ENCODE measurements at regions not wholly inside any gene's neighbourhood (a gene's known extent, or its start where the extent isn't known, plus 50 kb on each side); places are given as distances from the start of the nearest gene placed in this dataset.

DNA sequence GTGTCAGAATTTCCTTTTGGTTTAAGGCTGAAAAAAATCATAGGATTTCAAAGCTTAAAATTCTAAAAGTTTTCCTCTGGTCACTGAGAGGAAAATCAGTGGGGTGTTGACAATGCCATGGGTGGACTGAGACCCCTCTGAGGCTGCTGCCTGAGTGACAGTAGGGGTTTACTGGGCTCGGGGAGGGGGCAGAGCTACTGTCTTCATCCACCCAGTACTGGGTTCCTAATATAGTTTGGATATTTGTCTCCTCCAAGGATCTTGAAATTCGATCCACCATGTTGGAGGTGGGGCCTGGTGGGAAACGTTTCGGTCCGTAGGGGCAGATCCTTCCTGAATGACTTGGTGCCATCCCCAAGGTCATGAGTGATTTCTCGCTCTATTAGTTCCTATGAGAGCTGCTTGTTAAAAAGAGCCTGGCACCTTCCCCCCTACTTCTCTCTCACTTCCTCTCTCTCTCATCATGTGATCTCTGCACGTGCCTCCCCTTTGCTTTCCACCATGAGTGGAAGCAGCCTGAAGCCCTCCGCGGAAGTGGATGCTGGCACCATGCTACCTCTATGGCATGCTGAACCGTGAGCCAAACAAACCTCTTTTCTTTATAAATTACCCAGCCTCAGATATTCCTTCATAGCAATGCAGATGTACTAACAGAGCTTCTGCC, 72.3 kb downstream of the MAP10 start:
- no peaks in the 10 kb centered on the region for H3K27me3 Mint-ChIP-seq
- no peaks in the 10 kb centered on the region for H3K9me3 ChIP-seq (ENCODE audit: control insufficient read depth in 1 of 2, insufficient read depth in 1 of 2, low read length in 2 of 2)
- ChIA-PET CTCF (no interaction called here), POLR2A (no interaction called here)
- H3K4me1 Mint-ChIP-seq (ENCODE audit: low read depth): no peaks in the 10 kb centered on the region
- H3K4me3 Mint-ChIP-seq: no peak overlapping the region
- DNase-seq (no peak), ATAC-seq (ENCODE audit: poor library complexity) (no peak)
- TF ChIP-seq, protein P1, sequence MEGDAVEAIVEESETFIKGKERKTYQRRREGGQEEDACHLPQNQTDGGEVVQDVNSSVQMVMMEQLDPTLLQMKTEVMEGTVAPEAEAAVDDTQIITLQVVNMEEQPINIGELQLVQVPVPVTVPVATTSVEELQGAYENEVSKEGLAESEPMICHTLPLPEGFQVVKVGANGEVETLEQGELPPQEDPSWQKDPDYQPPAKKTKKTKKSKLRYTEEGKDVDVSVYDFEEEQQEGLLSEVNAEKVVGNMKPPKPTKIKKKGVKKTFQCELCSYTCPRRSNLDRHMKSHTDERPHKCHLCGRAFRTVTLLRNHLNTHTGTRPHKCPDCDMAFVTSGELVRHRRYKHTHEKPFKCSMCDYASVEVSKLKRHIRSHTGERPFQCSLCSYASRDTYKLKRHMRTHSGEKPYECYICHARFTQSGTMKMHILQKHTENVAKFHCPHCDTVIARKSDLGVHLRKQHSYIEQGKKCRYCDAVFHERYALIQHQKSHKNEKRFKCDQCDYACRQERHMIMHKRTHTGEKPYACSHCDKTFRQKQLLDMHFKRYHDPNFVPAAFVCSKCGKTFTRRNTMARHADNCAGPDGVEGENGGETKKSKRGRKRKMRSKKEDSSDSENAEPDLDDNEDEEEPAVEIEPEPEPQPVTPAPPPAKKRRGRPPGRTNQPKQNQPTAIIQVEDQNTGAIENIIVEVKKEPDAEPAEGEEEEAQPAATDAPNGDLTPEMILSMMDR (IDR thresholded peaks at IDR 0.05): no peak
- no peaks in the 10 kb centered on the region for H3K4me1 ChIP-seq (ENCODE audit: insufficient read depth, low read length)
- intact Hi-C loops (cut with DNase I, micrococcal nuclease): no loop called here
- no peak overlapping the region for H3K27ac Mint-ChIP-seq
- H3K36me3 ChIP-seq (ENCODE audit: insufficient read depth, low read length): no peaks in the 10 kb centered on the region
- H3K27ac ChIP-seq (ENCODE audit: low read depth in 1 of 2, low read length in 2 of 2): no peak overlapping the region
- H3K36me3 Mint-ChIP-seq (ENCODE audit: low read depth): no peaks in the 10 kb centered on the region
- H3K4me3 ChIP-seq (ENCODE audit: low read length): no peak overlapping the region
- H3K9me3 Mint-ChIP-seq: no peaks in the 10 kb centered on the region
- H3K27me3 ChIP-seq (ENCODE audit: control insufficient read depth in 1 of 2, insufficient read depth in 2 of 2, low read length in 2 of 2): no peaks in the 10 kb centered on the region

- ATAC-seq (ENCODE audit: poor library complexity) (no peak), DNase-seq (no peak)
- no peak overlapping the region for H3K4me3 ChIP-seq (ENCODE audit: low read length)
- H3K4me3 Mint-ChIP-seq: no peak overlapping the region
- H3K9me3 Mint-ChIP-seq: no peaks in the 10 kb centered on the region
- TF ChIP-seq, protein P1 (IDR thresholded peaks at IDR 0.05): no peak
- no peaks in the 10 kb centered on the region for H3K4me1 ChIP-seq (ENCODE audit: insufficient read depth, low read length)
- no peaks in the 10 kb centered on the region for H3K27me3 ChIP-seq (ENCODE audit: control insufficient read depth in 1 of 2, insufficient read depth in 2 of 2, low read length in 2 of 2)
- H3K27ac Mint-ChIP-seq: no peak overlapping the region
- intact Hi-C loops (cut with DNase I, micrococcal nuclease): no loop called here
- H3K4me1 Mint-ChIP-seq (ENCODE audit: low read depth): no peaks in the 10 kb centered on the region
- H3K9me3 ChIP-seq (ENCODE audit: control insufficient read depth in 1 of 2, insufficient read depth in 1 of 2, low read length in 2 of 2): no peaks in the 10 kb centered on the region
- POLR2A ChIA-PET: no interaction called here
- no peak overlapping the region for H3K27ac ChIP-seq (ENCODE audit: low read depth in 1 of 2, low read length in 2 of 2)
- H3K36me3 ChIP-seq (ENCODE audit: insufficient read depth, low read length): no peaks in the 10 kb centered on the region
- CTCF ChIA-PET: interaction anchor here (0.7 kb wide), 1 partner anchor 856 kb away, joined by 3 read pairs; no protein-coding TSS in a partner anchor
- no peaks in the 10 kb centered on the region for H3K27me3 Mint-ChIP-seq
- H3K36me3 Mint-ChIP-seq (ENCODE audit: low read depth): no peaks in the 10 kb centered on the region
Measured at GRCh38 chr1:232878086-232878485, 72.3 kb upstream of the NTPCR start.

DNA sequence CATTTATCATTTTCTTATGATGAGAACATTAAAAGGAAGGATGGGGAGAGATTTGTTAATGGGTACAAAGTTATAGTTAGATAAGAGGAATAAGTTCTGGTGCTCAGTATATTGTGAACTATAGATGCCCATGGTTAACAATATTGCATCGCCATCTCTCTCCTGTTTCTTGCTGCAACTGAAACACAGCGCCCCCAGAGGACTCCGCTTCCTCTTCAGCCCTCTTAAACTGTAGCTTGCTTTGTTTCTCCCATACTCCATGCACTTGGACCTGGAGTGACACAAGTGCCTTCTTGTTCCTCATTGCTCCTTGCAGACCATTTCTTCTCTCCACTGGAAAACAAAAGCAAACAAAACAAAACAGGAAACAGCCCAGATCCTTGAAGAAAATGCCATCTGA, 70.1 kb upstream of the NTPCR start:
- no peaks in the 10 kb centered on the region for H3K27me3 ChIP-seq (ENCODE audit: control insufficient read depth in 1 of 2, insufficient read depth in 2 of 2, low read length in 2 of 2)
- peak in 3 of 14 experiments; percentile 11 to 19 (median 19) for DNase-seq
- ATAC-seq (ENCODE audit: poor library complexity): no peak
- H3K9me3 ChIP-seq (ENCODE audit: control insufficient read depth in 1 of 2, insufficient read depth in 1 of 2, low read length in 2 of 2): peaks cover 0 to 3% of the 10 kb centered on the region in 2 experiments
- intact Hi-C loops (cut with DNase I, micrococcal nuclease): no loop called here
- TF ChIP-seq, protein P1 (IDR thresholded peaks at IDR 0.05): no peak
- Mint-ChIP-seq H3K27me3 (no peaks in the 10 kb centered on the region), H3K27ac (no peak overlapping the region), H3K4me3 (no peak overlapping the region), H3K36me3 (ENCODE audit: low read depth) (no peaks in the 10 kb centered on the region), H3K4me1 (ENCODE audit: low read depth) (no peaks in the 10 kb centered on the region), H3K9me3 (no peaks in the 10 kb centered on the region)
- no peaks in the 10 kb centered on the region for H3K36me3 ChIP-seq (ENCODE audit: insufficient read depth, low read length)
- ChIA-PET CTCF (no interaction called here), POLR2A (no interaction called here)
- no peak overlapping the region for H3K27ac ChIP-seq (ENCODE audit: low read depth in 1 of 2, low read length in 2 of 2)
- H3K4me3 ChIP-seq (ENCODE audit: low read length): no peak overlapping the region
- H3K4me1 ChIP-seq (ENCODE audit: insufficient read depth, low read length): no peaks in the 10 kb centered on the region
